ENCODE measurements at regions not wholly inside any gene's neighbourhood (a gene's known extent, or its start where the extent isn't known, plus 50 kb on each side); places are given as distances from the start of the nearest gene placed in this dataset.

- H3K79me2 ChIP-seq (ENCODE audit: control insufficient read depth in 1 of 2, insufficient read depth in 2 of 2, low read length in 2 of 2), result no peaks in the 10 kb centered on the region
- H2BK5ac ChIP-seq (ENCODE audit: low read depth, low read length), result no peak overlapping the region
- no peak for FAIRE-seq
- no peaks in the 10 kb centered on the region for H3K23me2 ChIP-seq (ENCODE audit: low read depth, low read length)
- H3K27ac ChIP-seq (ENCODE audit: low read depth, low read length), result no peak overlapping the region
- ChIA-PET CTCF (ENCODE audit: partially characterized antibody) (interaction anchor here (0.6 kb wide), 1 partner anchor 133 kb away, joined by 3 read pairs; no protein-coding TSS in a partner anchor), POLR2A (ENCODE audit: partially characterized antibody) (no interaction called here)
- no peak overlapping the region for H3K4ac ChIP-seq (replicated peaks; ENCODE audit: insufficient read length, low read depth, low read length)
- TF ChIP-seq ATF3 (IDR thresholded peaks at IDR 0.05; ENCODE audit: insufficient read depth, low read depth, low read length), result no peak
- no peak for TF ChIP-seq POLR2AphosphoS5 (IDR thresholded peaks at IDR 0.05; ENCODE audit: low read depth, low read length)
- TF ChIP-seq RXRA (IDR thresholded peaks at IDR 0.05; ENCODE audit: insufficient read depth, low read depth, low read length), result no peak
- no peak for TF ChIP-seq SIN3A (conservative IDR thresholded peaks at IDR 0.05 in 1 of 2, IDR thresholded peaks at IDR 0.05 in 1 of 2; ENCODE audit: low read depth in 1 of 2, low read length in 2 of 2)
- TF ChIP-seq RBBP5 (IDR thresholded peaks at IDR 0.05; ENCODE audit: borderline replicate concordance, low read depth, low read length), result no peak
- no peak for TF ChIP-seq BRCA1 (IDR thresholded peaks at IDR 0.05; ENCODE audit: low read depth, low read length)
- no peak for TF ChIP-seq CTCF (IDR thresholded peaks at IDR 0.05; ENCODE audit: control extremely low read depth in 1 of 3, insufficient read depth in 1 of 3, low read depth in 1 of 3, low read length in 3 of 3)
- TF ChIP-seq KDM5A (IDR thresholded peaks at IDR 0.05; ENCODE audit: low read length), result no peak
- TF ChIP-seq CHD2 (IDR thresholded peaks at IDR 0.05; ENCODE audit: low read length), result no peak
- TF ChIP-seq SP2 (IDR thresholded peaks at IDR 0.05; ENCODE audit: low read length), result no peak
- no peak for TF ChIP-seq POLR2A (IDR thresholded peaks at IDR 0.05; ENCODE audit: control extremely low read depth in 1 of 2, low read depth in 2 of 2, low read length in 2 of 2)
- TF ChIP-seq GABPA (IDR thresholded peaks at IDR 0.05; ENCODE audit: borderline replicate concordance, insufficient read depth, low read length), result no peak
- H3K9ac ChIP-seq (replicated peaks in 1 of 4; ENCODE audit: extremely low read depth in 1 of 4, low read depth in 3 of 4, low read length in 3 of 4), result no peak overlapping the region
- no peak overlapping the region for H2AFZ ChIP-seq (ENCODE audit: low read length)
- no peak overlapping the region for H2AK5ac ChIP-seq (ENCODE audit: low read depth, low read length)
- no peak overlapping the region for H3K23ac ChIP-seq (ENCODE audit: insufficient read length)
- H3K14ac ChIP-seq (ENCODE audit: insufficient read length), result no peak overlapping the region
- H2BK12ac ChIP-seq (ENCODE audit: low read depth, low read length), result no peak overlapping the region
- H2BK15ac ChIP-seq (ENCODE audit: low read length), result no peak overlapping the region
- H3K4me2 ChIP-seq (ENCODE audit: insufficient read depth in 1 of 2, low read depth in 2 of 2, low read length in 2 of 2), result no peak overlapping the region
- no peaks in the 10 kb centered on the region for H3K9me3 ChIP-seq (ENCODE audit: insufficient read depth in 2 of 2, low read depth in 1 of 2, low read length in 1 of 2)
- no peak overlapping the region for H4K91ac ChIP-seq (replicated peaks; ENCODE audit: insufficient read length, low read length)
- H3K27me3 ChIP-seq (replicated peaks in 1 of 4; ENCODE audit: control insufficient read depth in 3 of 4, extremely low read depth in 1 of 4, insufficient read depth in 3 of 4, low read length in 3 of 4), result no peaks in the 10 kb centered on the region
- H3K4me3 ChIP-seq (ENCODE audit: extremely low read depth in 1 of 4, insufficient read depth in 2 of 4, low read depth in 3 of 4, low read length in 4 of 4), result no peak overlapping the region
- no peak overlapping the region for H2BK120ac ChIP-seq (replicated peaks; ENCODE audit: low read depth, low read length)
- H3K36me3 ChIP-seq (ENCODE audit: control insufficient read depth in 2 of 4, insufficient read depth in 4 of 4, low read length in 3 of 4), result no peaks in the 10 kb centered on the region
- H2BK20ac ChIP-seq (ENCODE audit: low read length), result no peak overlapping the region
- no peaks in the 10 kb centered on the region for H3K79me1 ChIP-seq (ENCODE audit: low read depth, low read length)
- no peak overlapping the region for H3K18ac ChIP-seq (ENCODE audit: extremely low read depth, low read length)
- no peaks in the 10 kb centered on the region for H3K4me1 ChIP-seq (replicated peaks in 1 of 4; ENCODE audit: control insufficient read depth in 3 of 4, insufficient read depth in 4 of 4, low read length in 3 of 4)
- no peak overlapping the region for H3K56ac ChIP-seq (replicated peaks; ENCODE audit: insufficient read length, low read depth, low read length)
- no peak overlapping the region for H4K8ac ChIP-seq (ENCODE audit: extremely low read depth, insufficient read depth, low read length)
- 97% methylated on average over 2 of the region's 2 CpGs; no CpG with 5 or more reads in 1 of the 2 experiments for WGBS, 2 experiments (ENCODE audit: extremely low coverage in 1 of 2, insufficient coverage in 1 of 2, insufficient read length in 1 of 2, insufficient replicate concordance in 2 of 2, low coverage in 1 of 2, low lambda C conversion rate in 2 of 2, missing lambda C conversion rate in 1 of 2)
- no peak for DNase-seq (ENCODE audit: low read depth in 1 of 2, low spot score in 2 of 2)
- H4K5ac ChIP-seq (ENCODE audit: insufficient read length, low read depth, low read length), result no peak overlapping the region
- H4K20me1 ChIP-seq (replicated peaks in 1 of 2; ENCODE audit: control insufficient read depth in 1 of 2, insufficient read depth in 2 of 2, low read length in 2 of 2), result no peaks in the 10 kb centered on the region
Measured at GRCh38 chr6:91569071-91569470, 982.2 kb upstream of the MAP3K7 start.

All from H1 (cell line).